GM04504 (cell line): ENCODE measurements at regions not wholly inside any gene's neighbourhood (a gene's known extent, or its start where the extent isn't known, plus 50 kb on each side); places are given as distances from the start of the nearest gene placed in this dataset.
"Not testable (repeated sequence)": the region's sequence is repeated elsewhere in the genome, so short reads cannot be mapped to it uniquely, and the experiment has no call there.

Experiments
- DNase-seq: peaks from one replicate; pipeline ENCODE4 v3.0.0-alpha.2; 2012; ENCODE audit warnings: low read depth

DNA sequence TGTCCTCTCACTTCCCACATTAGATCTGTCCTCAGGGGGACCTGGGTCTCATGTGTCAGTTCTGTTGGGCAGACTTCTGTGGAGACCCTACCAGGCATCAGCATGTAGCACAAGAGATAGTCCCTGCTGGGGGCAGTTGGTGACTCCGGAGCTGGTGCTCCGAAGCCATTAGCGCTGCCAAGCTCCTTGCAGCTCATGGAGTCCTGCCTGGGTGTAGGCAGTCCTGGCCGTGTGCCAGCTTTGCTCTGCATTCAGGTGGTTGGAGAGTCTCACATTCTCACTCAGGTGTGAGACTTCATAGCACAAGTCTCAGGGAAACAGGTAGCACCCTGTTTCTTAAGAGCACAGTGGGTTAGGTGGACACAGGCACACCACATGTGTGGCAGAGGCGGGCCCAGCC lies 202.3 kb downstream of the LIPI start:
- DNase-seq, result not testable (repeated sequence)

DNA sequence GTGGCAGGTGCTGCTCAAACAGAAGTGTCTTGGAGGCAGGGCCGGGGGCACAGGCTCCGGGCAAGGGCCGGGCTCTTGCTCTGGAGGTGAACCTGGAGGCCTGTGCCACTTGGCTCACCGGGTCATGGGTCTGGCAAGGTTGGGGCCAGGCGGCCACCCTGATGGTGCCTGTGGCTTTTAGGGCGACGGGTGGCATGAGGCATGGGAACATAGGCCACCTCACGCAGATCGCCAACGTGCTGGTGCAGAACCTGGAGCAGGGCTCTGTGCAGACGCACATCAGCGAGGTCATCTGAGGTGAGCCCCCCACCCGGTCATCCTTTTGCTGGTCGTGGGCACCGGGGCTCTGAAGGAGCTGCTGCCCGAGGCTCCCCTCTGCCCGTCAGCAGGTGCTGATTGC lies 202.7 kb downstream of the LIPI start:
- not testable (repeated sequence) for DNase-seq

DNA sequence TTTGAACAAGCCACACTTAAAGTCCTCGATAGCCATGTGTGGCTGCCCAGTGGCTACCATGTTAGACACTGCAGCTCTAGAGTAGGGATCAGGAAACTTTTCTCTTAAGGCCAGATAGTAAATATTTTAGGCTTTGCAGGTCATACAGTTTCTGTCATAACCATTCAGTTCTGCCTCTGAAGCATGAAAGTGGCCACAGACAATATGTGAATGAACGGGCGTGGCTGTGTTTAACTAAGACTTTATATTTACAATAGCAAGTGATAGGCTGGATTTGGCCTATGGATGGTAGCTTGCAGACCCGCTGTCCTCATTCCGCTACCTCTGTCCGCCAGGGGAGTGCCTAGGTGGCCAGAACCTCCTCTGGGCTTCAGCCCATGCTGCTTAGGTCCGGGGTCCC lies 204.6 kb downstream of the LIPI start:
- DNase-seq, result not testable (repeated sequence)

- not testable (repeated sequence) for DNase-seq
These were observed 223.5 kb downstream of the LIPI start for GRCh38 chr21:13986996-13987958.

- not testable (repeated sequence) for DNase-seq
These were observed 224.6 kb downstream of the LIPI start for GRCh38 chr21:13985865-13986863.

GRCh38 chr21:13985137-13985864 lies 225.5 kb downstream of the LIPI start:
- not testable (repeated sequence) for DNase-seq

- DNase-seq, result not testable (repeated sequence)
These were observed 226.0 kb downstream of the LIPI start for GRCh38 chr21:13984728-13985127.

DNA sequence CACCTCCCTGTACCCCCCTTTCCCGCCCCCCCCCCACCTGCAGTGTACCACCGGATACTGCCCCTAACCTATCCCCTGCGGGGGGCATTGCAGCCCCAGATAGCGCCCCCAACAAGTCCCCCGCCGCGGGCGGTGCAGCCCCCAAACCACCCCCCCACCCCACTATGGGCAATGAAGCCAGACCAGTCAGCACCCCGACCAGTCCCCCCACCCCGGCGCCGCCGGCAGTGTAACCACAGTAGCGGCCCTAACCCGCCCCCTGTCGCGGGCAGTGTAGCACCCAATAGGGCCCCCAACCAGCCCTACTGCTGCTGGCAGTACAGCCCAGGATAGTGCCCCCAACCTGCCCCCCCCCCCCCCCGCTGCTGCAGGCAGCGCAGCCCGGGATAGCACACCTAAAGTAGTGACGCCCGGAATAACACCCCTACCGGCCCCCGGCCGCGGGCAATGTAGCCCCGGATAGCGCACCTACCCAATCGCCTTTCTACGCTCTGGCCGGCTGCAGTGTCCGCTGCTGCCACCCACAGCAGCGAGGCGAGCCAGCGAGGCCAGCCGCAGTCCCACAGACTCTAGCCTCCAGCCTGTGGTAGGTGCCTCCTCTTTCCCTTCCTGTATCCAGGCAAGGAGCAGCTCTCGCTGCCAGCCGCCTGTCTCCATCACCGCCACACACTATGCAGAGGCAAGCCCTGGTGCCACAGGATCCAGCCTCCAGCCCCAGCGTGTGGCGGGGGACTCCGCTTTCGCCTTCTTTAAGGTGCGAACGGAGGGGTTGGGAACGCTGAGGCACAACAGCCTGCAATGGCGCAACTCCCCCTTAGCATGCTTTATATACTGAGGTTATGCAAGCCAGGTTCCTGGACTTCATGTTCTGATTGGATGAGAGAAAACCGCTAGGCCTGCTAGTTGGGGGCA lies 229.3 kb downstream of the LIPI start:
- DNase-seq, result not testable (repeated sequence)

- not testable (repeated sequence) for DNase-seq
These were observed 230.6 kb downstream of the LIPI start for GRCh38 chr21:13980115-13980662.

- not testable (repeated sequence) for DNase-seq
These were observed 231.1 kb downstream of the LIPI start for GRCh38 chr21:13979608-13980007.

GRCh38 chr21:13974582-13974981 lies 236.2 kb downstream of the LIPI start:
- not testable (repeated sequence) for DNase-seq

- DNase-seq, result not testable (repeated sequence)
These were observed 240.9 kb downstream of the LIPI start for GRCh38 chr21:13969853-13970252.

DNA sequence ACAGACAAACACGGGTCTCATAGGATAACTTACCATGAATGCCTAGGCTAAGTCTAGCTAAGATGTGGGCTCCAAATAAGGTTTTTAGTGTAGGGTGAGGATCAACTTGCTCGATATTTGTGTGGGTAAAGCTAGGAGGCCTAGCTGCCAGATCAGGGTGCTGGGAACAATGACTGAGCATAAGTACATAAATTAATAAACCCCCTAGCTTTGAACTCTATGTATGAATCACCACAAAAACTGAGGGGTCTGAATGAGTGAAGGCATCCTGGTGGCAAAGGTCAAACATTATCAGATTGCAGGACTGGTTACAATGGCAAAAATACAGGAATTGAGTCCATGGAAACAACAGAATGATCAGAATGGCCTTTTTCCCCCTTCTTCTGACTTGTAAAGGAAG lies 241.8 kb downstream of the LIPI start:
- not testable (repeated sequence) for DNase-seq

GRCh38 chr21:13963259-13963658 lies 247.5 kb downstream of the LIPI start:
- DNase-seq, result not testable (repeated sequence)

GRCh38 chr21:13937236-13937635 lies 273.5 kb downstream of the LIPI start:
- DNase-seq, result no peak

DNA sequence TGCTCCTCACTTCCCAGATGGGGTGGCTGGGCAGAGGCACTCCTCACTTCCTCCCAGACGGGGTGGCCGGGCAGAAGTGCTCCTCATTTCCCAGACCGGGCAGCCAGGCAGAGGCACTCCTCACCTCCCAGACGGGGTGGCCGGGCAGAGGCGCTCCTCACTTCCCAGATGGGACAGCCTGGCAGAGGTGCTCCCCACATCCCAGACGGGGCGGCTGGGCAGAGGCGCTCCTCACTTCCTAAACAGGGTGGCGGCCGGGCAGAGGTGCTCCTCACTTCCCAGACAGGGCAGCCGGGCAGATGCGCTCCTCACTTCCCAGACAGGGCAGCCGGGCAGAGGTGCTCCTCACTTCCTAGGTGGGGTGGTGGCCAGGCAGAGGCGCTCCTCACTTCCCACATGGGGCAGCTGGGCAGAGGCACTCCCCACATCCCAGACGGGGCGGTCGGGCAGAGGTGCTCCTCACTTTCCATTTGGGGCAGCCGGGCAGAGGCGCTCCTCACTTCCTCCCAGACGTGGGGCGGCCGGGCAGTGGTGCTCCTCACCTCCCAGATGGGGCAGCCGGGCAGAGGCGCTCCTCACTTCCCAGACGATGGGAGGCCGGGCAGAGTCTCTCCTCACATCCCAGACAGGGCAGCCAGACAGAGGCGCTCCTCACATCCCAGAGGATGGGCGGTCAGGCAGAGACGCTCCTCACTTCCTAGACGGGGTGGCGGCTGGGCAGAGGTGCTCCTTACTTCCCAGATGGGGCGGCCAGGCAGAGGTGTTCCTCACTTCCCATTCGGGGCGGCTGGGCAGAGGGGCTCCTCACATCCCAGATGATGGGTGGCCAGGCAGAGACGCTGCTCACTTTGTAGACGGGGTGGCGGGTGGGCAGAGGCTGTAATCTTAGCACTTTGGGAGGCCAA lies 274.5 kb downstream of the LIPI start:
- DNase-seq, result not testable (repeated sequence)

GRCh38 chr21:13935396-13936032 lies 275.2 kb downstream of the LIPI start:
- not testable (repeated sequence) for DNase-seq

GRCh38 chr21:13934887-13935342 lies 275.8 kb downstream of the LIPI start:
- not testable (repeated sequence) for DNase-seq
